GM13976 (cell line): ENCODE measurements at regions not wholly inside any gene's neighbourhood (a gene's known extent, or its start where the extent isn't known, plus 50 kb on each side); places are given as distances from the start of the nearest gene placed in this dataset.

ENCODE experiments used
- DNase-seq: peaks from one replicate; pipeline ENCODE4 v3.0.0; 2012; ENCODE audit warnings: low spot score
- in situ Hi-C: fragments of 300-500 bp; cut with MboI; formaldehyde crosslinking; loops from one replicate; pipeline ENCODE4 v1.12.0; 2022; ENCODE audit warnings: low sequenced_read_pairs, mixed read lengths, inconsistent platforms; ENCODE audit not compliant: unreplicated experiment
- TF ChIP-seq, protein P1 (sequence below): IDR thresholded peaks from 2 replicates; pipeline ENCODE4 v1.5.1; 2012; ENCODE audit warnings: borderline replicate concordance, mild to moderate bottlenecking; ENCODE audit not compliant: insufficient read depth; ENCODE audit errors: extremely low read depth, missing control alignments, control extremely low read depth

DNA sequence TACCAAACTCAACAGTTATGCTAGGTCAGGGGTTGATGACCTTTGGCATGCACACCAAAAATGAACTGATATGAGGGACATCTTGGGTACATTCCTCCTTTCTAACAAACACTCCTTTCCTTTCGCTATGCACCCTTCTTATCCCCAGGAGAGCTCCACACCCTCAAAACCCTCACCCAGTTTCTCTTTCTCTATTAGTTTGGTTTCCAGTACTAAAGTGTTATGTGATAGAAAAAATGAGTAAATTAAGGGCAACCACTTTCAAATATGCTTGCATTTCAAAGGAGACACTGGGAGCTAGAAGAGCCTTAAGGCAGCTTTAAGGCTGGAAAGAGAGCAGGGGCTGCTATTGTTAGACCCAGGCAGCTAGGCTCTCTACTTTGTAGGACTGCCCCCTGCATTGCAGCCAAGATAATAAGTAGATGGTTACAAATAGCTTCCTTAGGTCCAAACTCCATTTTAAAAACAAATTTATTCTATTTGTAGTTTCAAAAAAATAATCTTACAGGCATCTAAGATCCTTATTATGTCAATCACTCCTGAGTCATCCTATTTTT is 244.3 kb downstream of the ZIC1 start:
- DNase-seq = no peak
- TF ChIP-seq, protein P1, sequence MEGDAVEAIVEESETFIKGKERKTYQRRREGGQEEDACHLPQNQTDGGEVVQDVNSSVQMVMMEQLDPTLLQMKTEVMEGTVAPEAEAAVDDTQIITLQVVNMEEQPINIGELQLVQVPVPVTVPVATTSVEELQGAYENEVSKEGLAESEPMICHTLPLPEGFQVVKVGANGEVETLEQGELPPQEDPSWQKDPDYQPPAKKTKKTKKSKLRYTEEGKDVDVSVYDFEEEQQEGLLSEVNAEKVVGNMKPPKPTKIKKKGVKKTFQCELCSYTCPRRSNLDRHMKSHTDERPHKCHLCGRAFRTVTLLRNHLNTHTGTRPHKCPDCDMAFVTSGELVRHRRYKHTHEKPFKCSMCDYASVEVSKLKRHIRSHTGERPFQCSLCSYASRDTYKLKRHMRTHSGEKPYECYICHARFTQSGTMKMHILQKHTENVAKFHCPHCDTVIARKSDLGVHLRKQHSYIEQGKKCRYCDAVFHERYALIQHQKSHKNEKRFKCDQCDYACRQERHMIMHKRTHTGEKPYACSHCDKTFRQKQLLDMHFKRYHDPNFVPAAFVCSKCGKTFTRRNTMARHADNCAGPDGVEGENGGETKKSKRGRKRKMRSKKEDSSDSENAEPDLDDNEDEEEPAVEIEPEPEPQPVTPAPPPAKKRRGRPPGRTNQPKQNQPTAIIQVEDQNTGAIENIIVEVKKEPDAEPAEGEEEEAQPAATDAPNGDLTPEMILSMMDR = no peak
- in situ Hi-C loops = no loop called here

DNA sequence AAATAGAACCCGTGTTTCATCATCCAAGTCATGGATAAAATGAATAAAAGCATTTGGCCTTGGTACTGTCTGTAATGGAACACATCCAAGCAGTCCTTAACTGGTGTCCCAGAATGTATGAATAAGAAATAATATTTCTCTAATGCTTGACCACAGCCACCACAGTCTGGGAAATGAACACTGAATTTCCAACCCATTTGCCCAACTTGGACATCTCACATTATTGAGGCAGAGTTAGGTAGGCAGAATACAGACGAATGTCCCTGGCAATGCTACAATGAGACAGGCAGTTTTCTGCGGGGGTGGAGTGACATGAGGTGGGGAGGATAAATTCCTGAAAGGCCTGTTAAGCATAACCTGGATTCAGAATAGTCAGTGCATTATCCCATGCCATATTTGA is 245.7 kb downstream of the ZIC1 start:
- TF ChIP-seq, protein P1 = no peak
- no peak for DNase-seq
- in situ Hi-C loops = no loop called here

DNA sequence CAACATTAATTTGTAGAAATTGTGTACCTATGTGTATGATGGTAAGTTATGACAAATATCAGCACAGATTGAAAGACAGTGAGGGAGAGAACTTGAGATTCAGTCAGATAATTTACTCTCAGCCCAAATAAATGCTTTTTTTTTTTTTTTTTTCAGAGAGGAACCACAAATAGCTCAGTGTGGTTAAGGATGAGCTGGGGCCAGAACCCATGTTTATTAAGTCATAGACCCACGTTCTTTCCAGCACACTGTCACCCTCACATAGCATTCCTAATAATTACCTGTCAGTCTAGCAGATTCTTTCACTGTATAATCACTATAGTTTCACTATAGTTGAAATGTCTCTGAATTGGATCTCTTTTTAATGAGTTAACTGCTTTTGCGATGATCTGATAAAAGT is 246.1 kb downstream of the ZIC1 start:
- TF ChIP-seq, protein P1 = no peak
- no peak for DNase-seq
- in situ Hi-C loops = no loop called here

DNA sequence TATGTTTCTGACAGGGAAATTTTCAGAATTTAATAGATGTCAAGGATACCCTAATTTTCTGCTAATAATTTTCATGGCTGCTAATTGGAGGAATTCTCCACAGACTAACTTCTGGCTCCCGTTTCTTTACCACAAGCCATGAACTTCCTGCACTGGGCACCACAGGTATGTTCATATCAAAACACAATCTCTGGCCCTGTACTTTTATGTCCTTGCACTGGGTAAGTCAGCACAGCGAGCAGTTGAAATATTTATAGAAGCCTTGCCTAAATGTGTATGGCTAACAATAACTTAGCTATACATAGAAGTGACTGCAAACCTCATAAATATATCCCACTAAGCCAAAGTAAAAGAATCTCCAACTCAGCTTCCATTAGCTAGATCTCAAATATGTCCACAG is 246.9 kb downstream of the ZIC1 start:
- in situ Hi-C loops = no loop called here
- DNase-seq = no peak

DNA sequence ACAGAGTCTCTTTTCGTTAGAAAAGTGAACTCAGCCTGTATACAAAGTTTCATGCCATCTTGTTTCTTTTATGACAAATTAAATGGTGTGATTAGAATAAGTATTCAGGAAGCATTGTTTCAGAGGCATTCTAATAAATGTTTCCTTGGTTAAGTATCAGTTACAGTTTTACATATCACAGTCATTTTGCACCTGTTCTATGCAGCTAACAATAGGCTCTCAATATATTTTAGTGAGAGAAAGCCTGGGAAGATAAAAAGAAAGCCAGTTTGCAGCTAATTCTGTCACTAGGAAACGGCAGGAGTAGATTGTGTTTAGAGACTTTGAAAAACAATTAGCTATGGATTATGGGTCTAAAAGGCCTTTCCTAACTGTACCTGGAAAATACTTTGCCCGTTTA is 252.8 kb downstream of the ZIC1 start:
- TF ChIP-seq, protein P1 = no peak
- no peak for DNase-seq
- in situ Hi-C loops = no loop called here

More for the DNA sequence above, 246.9 kb downstream of the ZIC1 start:
- TF ChIP-seq, protein P1 = no peak

DNA sequence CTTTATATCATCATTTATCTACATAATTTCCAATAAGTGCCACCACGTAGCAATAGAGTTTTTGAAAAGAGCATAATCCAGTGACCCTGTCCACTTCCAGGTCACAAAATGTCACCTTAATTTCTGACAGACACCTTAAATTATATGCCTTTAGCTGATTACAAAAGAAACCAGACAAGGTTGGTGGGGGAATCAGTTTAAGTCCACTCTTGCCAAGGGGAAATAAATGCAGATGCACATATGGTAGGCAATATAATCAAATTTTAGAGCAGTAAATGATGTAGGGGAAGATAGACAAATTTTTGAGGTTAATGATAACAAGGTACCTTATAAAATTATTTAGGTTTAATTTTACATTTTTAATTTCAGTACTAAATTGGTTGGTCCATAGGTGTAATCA is 253.5 kb downstream of the ZIC1 start:
- in situ Hi-C loops = no loop called here
- DNase-seq = no peak
- TF ChIP-seq, protein P1 = no peak
